ENCODE measurements at regions not wholly inside any gene's neighbourhood (a gene's known extent, or its start where the extent isn't known, plus 50 kb on each side); places are given as distances from the start of the nearest gene placed in this dataset.

GRCh38 chr6:169367507-169367906 is 113.9 kb upstream of the THBS2 start:
- no peak for TF ChIP-seq SUZ12 (IDR thresholded peaks at IDR 0.05; ENCODE audit: extremely low read depth, insufficient read depth, insufficient read length)
- TF ChIP-seq ZNF274 (IDR thresholded peaks at IDR 0.05; ENCODE audit: low read depth, low read length), result no peak

All from NT2/D1 (cell line).